ENCODE measurements at regions not wholly inside any gene's neighbourhood (a gene's known extent, or its start where the extent isn't known, plus 50 kb on each side); places are given as distances from the start of the nearest gene placed in this dataset.

DNA sequence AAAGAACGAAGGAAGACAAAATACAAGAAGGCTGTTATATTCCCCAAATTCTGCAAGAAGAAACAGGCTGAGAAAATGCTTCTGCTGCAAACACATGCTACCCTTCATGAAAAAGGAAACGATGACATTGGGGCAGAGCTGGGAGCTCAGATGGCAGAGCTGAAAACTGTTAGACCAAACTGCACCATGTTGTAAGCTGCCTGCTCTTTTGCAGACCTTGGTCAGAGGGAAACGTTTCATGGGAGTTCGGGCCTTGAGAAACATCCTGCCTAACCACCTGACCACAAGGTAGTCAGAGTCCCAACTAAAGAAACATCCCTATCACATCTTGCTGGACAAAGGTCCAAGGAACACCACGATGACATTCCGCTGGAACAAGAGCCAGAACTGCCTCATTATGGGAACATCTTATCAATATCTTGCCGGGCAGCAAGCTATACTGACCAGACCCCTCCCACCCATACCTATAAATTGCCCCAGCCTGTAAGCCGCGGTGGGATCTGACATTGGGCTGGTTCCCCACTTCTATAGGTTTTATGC is 110.7 kb upstream of the CTSC start:
- DNase-seq, result no peak

DNA sequence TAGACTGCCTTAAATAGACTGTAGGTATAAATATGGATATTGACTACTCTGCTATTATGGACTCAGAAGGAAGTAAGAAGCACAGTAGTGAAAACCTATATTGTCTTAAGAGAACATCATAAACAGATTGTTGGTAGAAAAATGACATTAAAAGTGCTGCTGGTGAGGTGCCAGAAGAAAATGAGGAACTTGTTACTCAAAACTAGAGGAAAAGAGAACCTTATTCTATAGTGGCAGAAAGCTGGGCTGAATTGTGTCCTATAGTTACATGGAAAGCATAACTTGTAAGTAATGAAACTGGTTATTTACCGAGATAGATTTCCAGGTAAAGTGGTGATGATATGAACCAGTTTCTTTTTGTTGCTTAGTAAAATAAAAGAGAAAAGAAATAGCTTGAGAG is 109.7 kb upstream of the CTSC start:
- no peak for DNase-seq

DNA sequence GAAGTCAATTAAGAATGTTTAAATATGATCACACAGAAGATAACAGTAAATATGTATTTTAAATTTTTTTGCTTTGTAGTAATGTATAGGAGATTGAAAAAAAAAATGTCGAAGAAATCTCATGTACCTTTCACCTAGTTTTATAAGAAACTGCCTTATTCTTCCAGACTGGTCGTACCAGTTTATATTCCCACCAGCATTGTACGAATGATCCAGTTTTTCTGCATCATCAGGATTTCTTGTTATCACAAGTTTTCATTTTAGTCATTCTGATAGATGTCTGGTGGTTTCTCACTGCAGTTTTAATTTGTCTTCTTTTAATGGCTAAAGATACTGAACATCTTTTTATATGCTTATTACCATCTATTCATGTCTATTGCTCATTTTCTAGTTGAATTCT is 101.8 kb upstream of the CTSC start:
- no peak for DNase-seq

- DNase-seq, result no peak
Observed at GRCh38 chr11:88438721-88439120, 101.2 kb upstream of the CTSC start.

DNA sequence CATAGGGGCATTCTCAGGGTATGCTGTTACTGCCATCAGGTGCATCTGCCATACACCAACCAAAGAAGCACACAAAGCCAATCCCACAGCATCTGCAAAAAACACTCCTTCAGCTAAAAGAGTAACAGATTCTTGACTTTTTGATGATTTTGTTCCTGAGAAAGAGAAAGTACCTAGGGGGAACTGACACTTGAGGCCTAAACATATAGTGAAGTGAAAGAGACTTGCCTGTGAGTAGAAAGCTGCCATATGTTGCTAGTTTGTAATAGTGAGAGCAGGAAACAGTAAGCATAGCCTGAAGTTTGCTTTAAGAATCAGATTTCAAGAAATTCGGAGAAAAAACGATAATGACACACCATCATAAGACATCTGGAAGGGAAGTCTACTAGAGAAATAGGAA is 97.9 kb upstream of the CTSC start:
- no peak for DNase-seq

DNA sequence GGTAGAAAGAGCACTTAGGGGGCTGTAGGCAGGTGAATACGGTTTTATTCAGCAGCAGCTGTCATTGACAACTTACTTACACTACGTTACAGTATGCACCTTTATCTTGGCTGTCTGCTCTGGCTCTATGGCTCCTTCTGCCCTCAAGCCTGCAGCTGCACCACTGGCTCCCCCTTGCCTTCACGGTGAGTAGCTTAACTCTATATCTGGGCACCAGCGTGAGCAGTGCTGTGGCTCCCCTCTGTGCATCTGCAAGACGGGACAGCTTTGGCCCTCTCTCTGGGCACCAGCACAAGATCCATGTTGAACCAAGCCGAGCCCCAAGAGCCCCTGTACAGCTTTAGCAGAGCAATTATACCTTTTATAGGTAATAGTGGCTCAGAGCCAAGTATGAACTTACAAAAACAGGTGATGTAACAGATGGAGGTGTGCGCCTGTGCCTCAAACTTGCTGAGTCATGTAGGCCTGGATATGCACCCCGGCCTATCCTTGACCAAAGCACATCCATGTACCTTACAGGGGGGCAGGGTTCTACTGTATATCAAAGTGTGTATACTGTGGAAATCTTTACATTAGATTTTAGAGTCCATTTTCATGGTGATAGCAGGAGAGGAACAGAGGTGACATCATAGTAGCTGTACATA is 96.9 kb upstream of the CTSC start:
- peak in 1 of 2 experiments; percentile 6 for DNase-seq

GRCh38 chr11:88433536-88434230 is 96.1 kb upstream of the CTSC start:
- no peak for DNase-seq

DNA sequence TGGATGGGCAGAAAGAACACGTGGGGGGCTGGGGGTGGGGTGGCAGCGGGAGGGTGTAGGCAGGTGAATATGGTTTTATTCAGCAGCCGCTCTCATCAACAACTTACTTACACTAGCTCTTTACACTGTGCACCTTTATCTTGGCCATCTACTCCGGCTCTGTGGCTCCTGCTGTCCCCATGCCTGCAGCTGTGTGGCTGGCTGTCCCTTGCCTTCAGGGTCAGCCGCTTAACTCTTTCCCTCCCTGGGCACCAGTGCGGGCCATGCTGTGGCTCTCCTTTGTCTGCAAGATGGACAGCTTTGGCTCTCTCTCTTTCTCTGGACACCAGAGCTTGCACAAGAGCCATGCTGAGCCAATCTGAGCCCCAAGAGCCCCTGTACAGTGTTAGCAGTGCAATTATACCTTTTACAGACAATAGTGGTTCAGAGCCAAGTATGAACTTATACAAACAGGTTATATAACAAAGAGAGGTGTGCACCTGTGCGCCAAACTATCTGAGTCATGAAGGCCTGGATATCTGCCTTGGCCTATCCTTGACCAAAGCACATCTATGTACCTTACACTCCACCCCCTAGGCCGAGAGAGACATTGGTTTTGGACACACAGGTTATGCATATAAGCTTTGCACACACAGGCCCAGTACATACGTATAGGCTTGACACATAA is 94.3 kb upstream of the CTSC start:
- no peak for DNase-seq

DNA sequence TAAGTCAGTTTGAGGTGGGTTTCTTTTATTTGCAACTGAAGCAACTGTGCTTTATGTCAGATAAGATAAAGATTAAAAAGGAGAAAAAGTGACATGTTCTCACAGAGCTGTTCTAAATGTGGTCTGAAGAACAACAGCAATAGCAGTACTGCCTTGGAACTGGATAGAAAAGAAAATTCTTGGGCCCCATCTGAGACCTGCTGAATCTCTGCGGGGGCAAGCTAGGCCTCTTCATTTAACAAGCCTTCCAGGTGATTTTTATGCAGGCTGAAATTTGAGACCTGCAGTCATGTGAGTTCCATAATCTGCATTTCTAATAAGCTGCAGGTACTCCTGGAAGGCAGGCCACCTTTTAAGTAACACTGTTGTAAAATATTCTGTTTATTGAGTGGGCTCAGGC is 91.4 kb upstream of the CTSC start:
- peak; percentile 16 to 73 for DNase-seq

GRCh38 chr11:88427719-88428118 is 90.2 kb upstream of the CTSC start:
- no peak for DNase-seq

DNA sequence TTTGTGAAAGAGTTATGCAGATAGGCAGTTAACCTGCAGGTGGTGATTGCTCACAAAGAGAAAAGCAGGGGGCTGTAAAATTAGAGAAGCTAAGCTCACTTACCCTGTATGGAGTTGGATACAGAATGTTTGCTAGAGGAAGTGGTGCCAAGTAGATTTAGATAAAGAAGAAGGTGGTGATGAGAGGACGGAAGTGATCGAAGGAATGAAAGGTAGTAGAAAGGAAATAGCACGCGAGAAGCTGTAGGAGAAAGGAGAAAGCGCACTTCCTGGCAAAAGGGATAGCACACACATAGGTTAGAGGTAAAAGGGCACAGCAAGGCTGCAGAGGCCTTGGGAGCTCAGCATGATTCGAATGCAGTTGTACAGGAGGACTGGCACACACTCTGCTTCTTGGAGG is 87.3 kb upstream of the CTSC start:
- no peak for DNase-seq

- no peak for DNase-seq
Observed at GRCh38 chr11:88421530-88421929, 84.0 kb upstream of the CTSC start.

GRCh38 chr11:88420165-88420791 is 82.7 kb upstream of the CTSC start:
- no peak for DNase-seq

DNA sequence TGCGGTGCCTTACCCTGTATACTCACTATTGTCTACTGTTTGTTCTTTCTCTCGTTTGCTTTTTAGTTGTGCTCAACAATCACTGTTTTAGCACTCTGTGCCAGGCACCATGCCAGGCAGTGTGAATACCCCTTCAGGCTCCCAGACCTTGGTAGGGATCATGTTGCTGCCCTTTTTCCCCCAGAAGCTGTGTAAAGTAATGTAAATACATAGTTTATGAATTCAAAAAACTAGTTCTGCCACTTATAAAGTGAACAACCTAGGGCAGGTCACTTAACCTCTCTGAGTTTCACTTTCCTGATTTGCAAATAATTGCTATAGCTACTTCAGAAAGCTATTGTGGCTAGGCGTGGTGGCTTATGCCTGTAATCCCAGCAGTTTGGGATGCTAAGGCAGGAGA is 81.0 kb upstream of the CTSC start:
- DNase-seq, result no peak

DNA sequence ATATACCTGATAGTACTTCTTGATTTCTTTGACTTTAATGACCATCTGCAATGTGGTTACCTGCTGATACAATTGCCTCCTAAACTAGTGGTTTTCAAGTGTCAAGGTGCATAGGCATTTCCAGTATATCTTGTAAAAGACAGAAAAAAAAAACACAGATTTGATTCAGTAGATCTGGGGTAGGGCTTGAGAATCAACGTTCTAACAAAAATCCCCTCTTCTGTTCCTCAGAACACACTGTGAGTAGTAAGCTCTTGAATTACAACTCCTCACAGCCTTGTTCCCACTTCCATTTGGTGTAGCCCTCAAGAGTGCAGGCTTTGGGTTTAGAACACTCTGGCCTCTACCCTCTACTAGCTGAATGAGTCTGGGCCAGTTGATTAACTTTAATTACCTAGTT is 78.0 kb upstream of the CTSC start:
- DNase-seq, result no peak

DNA sequence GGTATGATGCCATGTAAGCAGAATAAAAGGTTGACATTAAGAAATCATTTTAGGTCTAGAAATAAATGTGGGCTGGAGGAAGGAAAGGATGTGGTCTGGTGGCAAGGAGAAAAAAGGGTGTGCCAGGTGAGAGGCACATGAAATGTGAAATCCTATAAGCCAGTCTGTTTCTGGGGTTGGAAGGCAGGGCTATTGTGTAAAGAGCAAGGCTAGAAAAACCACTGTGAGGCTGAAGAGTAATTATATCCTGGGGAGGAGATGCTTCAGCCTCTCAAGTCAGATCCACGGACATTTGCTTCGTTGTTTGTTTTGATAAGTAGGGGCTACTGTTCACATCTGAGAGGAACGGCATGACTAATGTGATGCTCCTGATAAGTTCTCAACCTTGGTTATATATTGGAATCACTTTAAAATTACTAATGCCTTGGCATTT is 77.5 kb upstream of the CTSC start:
- no peak for DNase-seq

DNA sequence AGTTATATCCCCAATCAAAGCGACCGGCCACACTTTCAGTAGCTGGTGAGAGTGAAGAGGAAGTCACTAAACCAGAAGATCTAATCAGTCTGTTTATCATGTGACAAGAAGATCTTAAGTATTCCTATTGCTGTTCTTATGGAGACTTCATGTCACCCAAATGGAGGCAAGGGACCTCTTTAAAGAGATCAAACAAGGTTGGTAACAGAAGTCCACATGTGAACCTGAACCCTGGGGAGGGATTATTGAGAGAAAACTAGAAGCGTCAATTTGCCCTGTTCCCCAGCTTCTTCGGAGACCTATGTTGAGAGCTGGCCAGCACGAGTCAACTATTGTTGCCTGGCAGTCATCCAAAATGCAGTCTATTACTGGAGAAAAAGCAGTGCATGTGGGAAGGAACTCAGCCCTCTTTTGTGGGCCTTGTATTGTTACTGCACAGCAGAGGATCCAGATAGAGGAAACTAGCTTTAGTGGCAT is 76.9 kb upstream of the CTSC start:
- DNase-seq, result no peak

DNA sequence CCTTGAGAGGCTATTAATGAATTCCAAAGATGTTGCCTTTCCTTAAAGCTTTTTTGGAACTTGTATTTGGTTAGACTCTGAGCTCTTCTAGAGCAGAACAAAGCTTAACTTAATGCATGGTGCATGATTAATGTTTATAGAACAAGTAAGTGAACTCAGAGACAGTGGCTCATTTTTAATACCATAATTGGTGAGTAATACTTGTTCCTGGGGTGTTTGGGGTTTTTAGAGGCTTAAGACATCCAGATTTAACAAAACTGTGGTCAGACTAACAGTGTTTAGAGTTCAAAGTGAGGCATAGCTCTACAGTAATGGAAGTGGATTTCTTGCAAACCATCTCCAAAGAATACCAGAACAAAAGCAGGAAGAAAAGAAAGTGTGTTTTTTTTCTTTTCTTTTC is 73.7 kb upstream of the CTSC start:
- no peak for DNase-seq

DNA sequence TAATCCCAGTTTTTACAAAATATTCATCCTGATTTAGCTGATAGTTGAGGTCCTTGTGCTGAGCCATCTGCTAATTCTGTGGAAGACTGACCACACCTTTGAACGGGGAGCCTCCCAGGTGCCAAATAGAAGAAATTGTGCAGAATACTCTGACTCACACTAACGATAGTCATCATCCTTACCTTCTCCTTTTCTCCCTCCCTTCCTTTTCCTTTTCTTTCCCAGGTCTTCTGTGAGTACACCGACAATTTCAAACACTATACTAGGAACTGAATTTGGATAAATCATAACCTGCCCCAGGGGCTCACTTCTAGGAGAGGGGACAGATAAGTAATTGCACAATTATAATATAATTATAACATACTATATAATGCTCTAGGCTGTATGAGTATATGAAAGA is 73.1 kb upstream of the CTSC start:
- no peak for DNase-seq

DNA sequence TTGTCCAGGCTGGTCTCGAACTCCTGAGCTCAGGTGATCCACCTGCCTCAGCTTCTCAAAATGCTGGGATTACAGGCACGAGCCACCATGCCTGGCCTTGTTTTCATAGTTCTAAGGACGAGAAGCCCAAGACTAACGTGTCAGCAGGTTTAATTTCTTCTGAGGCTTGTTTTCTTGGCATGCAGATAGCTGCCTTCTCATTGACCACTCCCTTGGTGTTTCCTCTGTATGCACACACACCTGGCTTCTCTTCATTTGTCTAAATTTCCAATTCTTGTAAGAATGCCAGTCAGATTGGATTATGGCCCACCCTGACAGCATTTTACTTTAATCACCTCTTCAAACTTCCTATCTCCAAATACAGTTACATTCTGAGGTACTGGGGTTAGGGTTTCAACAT is 72.5 kb upstream of the CTSC start:
- DNase-seq, result no peak

GRCh38 chr11:88406876-88407275 is 69.3 kb upstream of the CTSC start:
- no peak for DNase-seq

GRCh38 chr11:88405853-88406252 is 68.3 kb upstream of the CTSC start:
- no peak for DNase-seq

- DNase-seq, result no peak
Observed at GRCh38 chr11:88404932-88405710, 67.6 kb upstream of the CTSC start.

All from NCI-H526 (cell line).